ENCODE measurements at regions not wholly inside any gene's neighbourhood (a gene's known extent, or its start where the extent isn't known, plus 50 kb on each side); places are given as distances from the start of the nearest gene placed in this dataset.
A peak's percentile ranks its signal among the peaks of the same experiment; 100 is the strongest.

DNA sequence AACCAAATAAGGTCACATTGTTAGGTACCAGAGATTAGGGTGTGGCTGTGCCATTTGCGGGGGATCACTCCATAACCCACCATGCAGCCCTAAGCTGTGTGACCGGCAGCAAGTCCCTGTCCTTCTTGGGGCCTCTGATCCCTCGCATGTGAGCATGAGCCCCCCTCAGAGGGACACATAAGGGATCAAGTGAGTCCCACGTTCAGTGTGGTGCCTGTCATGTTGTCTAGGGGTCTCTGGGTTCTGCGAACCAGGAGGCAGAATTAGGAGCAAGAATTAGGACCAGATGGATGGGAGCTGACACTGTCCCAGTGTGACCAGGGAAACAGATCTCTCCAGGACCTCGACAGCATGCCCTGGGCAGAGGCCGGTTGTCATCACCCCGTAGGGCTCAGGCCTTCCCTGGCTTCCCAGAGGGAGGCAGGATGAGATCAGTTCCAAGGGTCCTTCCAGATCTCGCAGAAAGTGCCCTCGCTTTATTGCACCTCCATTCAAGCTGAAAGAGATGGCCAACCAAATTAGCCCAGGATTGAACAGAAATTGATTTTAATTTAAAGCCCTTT, 113.2 kb upstream of the OTOS start:
- H2AFZ ChIP-seq (ENCODE audit: insufficient read depth, low read length, poor library complexity), result no peak overlapping the region
- DNase-seq, result no peak
- no peak overlapping the region for H3K14ac ChIP-seq (ENCODE audit: low read length)
- H2BK12ac ChIP-seq (ENCODE audit: low read length), result peak overlapping the region; percentile 15
- H3K79me1 ChIP-seq (ENCODE audit: low read length), result peaks cover 52% of the 10 kb centered on the region
- no peak overlapping the region for H3K18ac ChIP-seq (ENCODE audit: low read length)
- H4K91ac ChIP-seq (ENCODE audit: low read depth, low read length), result peak overlapping the region; percentile 52
- no peaks in the 10 kb centered on the region for H3K27me3 ChIP-seq (ENCODE audit: insufficient read depth, low read length)
- no peaks in the 10 kb centered on the region for H3K36me3 ChIP-seq (ENCODE audit: control insufficient read depth in 1 of 2, insufficient read depth in 2 of 2, low read length in 2 of 2)
- H3K4me3 ChIP-seq (ENCODE audit: low read depth, low read length), result no peak overlapping the region
- H3K4ac ChIP-seq (ENCODE audit: low read depth, low read length), result no peak overlapping the region
- no peak overlapping the region for H3K27ac ChIP-seq (ENCODE audit: low read depth, low read length)
- no peak overlapping the region for H3K4me2 ChIP-seq (ENCODE audit: low read length)
- peaks cover 47 to 51% of the 10 kb centered on the region in 2 experiments for H3K4me1 ChIP-seq (ENCODE audit: control insufficient read depth in 1 of 2, insufficient read depth in 2 of 2, low read length in 2 of 2)
- H2BK5ac ChIP-seq (ENCODE audit: low read depth, low read length, poor library complexity), result no peak overlapping the region
- no peak overlapping the region for H3K9ac ChIP-seq (ENCODE audit: low read length)
- peaks cover 6% of the 10 kb centered on the region for H3K9me3 ChIP-seq (ENCODE audit: insufficient read depth, low read depth, low read length)
- H2BK120ac ChIP-seq (ENCODE audit: insufficient read depth, low read length, poor library complexity), result no peak overlapping the region
- peaks cover 4% of the 10 kb centered on the region for H3K79me2 ChIP-seq (ENCODE audit: control insufficient read depth, insufficient read depth, low read length, poor library complexity)
- H3K23ac ChIP-seq (ENCODE audit: low read length), result no peak overlapping the region
- no peak overlapping the region for H4K8ac ChIP-seq (ENCODE audit: low read depth, low read length)
- no CpG with 5 or more reads among the region's 10 CpGs for WGBS (ENCODE audit: extremely low coverage, insufficient coverage, insufficient read length)
- H4K12ac ChIP-seq (ENCODE audit: low read depth, low read length), result no peak overlapping the region
- H2AK5ac ChIP-seq (ENCODE audit: low read length), result no peak overlapping the region

DNA sequence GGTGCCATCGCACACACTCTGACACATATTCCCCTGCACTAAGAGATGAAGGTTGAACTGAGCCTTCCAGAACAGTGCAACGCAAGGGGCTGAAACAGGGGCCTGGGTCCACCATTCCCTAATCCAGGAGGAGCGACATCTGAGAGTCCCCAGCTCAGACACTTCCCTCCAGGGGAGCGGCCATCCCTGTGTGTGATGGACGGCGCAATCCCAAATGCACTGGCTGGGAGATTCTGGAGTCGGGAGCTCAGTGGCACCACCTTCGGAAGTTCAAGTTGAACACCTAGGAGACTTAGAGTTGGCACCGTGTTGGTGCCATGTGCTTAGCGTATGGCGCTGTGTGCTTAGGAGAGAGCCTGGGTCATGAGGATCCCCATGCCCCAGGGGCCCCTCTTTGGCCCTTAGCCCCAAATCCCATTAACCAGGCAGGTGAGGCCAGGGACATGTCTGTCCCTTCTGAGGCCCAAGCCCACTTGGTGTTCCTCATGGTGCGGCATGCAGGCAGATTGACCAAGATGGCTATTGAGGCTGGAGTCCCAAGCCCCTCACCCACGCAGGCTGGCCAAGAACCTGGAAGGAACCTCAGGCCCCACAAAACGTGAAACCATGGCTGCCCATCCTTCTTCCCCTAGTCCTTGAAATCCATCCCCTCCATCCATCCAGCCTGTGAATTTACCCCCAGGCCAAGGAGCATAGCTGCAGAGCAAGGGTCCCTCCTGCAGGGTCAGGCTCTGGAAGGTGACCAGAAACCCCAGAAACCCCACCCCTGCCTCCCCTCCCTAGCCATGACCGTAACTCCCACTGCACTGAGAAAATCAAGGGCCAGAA, 114.1 kb upstream of the OTOS start:
- H3K4me2 ChIP-seq (ENCODE audit: low read length), result peak overlapping the region; percentile 8
- peaks cover 6% of the 10 kb centered on the region for H3K9me3 ChIP-seq (ENCODE audit: insufficient read depth, low read depth, low read length)
- peak overlapping the region; percentile 47 for H3K14ac ChIP-seq (ENCODE audit: low read length)
- peak overlapping the region; percentile 84 for H4K91ac ChIP-seq (ENCODE audit: low read depth, low read length)
- peaks cover 38 to 44% of the 10 kb centered on the region in 2 experiments for H3K4me1 ChIP-seq (ENCODE audit: control insufficient read depth in 1 of 2, insufficient read depth in 2 of 2, low read length in 2 of 2)
- WGBS (ENCODE audit: extremely low coverage, insufficient coverage, insufficient read length), result no CpG with 5 or more reads among the region's 15 CpGs
- H3K79me2 ChIP-seq (ENCODE audit: control insufficient read depth, insufficient read depth, low read length, poor library complexity), result peaks cover 4% of the 10 kb centered on the region
- H3K27ac ChIP-seq (ENCODE audit: low read depth, low read length), result no peak overlapping the region
- peak overlapping the region; percentile 27 for H2BK12ac ChIP-seq (ENCODE audit: low read length)
- no peak overlapping the region for H4K12ac ChIP-seq (ENCODE audit: low read depth, low read length)
- H4K8ac ChIP-seq (ENCODE audit: low read depth, low read length), result no peak overlapping the region
- peak overlapping the region; percentile 28 for H2BK120ac ChIP-seq (ENCODE audit: insufficient read depth, low read length, poor library complexity)
- peak overlapping the region; percentile 9 for H2BK5ac ChIP-seq (ENCODE audit: low read depth, low read length, poor library complexity)
- no peak overlapping the region for H3K23ac ChIP-seq (ENCODE audit: low read length)
- H2AK5ac ChIP-seq (ENCODE audit: low read length), result peak overlapping the region; percentile 63
- peaks cover 48% of the 10 kb centered on the region for H3K79me1 ChIP-seq (ENCODE audit: low read length)
- H3K4me3 ChIP-seq (ENCODE audit: low read depth, low read length), result no peak overlapping the region
- H3K18ac ChIP-seq (ENCODE audit: low read length), result no peak overlapping the region
- H3K4ac ChIP-seq (ENCODE audit: low read depth, low read length), result peak overlapping the region; percentile 14
- H3K36me3 ChIP-seq (ENCODE audit: control insufficient read depth in 1 of 2, insufficient read depth in 2 of 2, low read length in 2 of 2), result no peaks in the 10 kb centered on the region
- no peak overlapping the region for H2AFZ ChIP-seq (ENCODE audit: insufficient read depth, low read length, poor library complexity)
- H3K9ac ChIP-seq (ENCODE audit: low read length), result no peak overlapping the region
- no peaks in the 10 kb centered on the region for H3K27me3 ChIP-seq (ENCODE audit: insufficient read depth, low read length)
- DNase-seq, result no peak

DNA sequence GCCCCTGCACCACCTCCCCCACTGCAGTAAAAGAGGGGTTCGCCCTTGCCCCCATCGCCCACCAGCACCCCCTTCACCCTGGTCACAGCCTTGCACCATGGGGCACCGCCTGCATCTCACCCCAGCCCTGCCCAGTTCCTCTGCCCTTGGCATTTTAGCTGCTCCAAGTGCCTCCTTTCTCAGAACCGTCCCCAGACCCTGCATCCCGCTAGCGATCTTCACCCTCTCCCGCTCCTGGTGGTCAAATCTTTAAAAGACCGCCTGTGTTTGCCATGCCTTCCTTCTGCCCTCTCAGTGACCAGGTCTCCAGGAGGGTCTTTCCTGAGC, 114.7 kb upstream of the OTOS start:
- peak overlapping the region; percentile 9 for H2BK120ac ChIP-seq (ENCODE audit: insufficient read depth, low read length, poor library complexity)
- H3K9ac ChIP-seq (ENCODE audit: low read length), result no peak overlapping the region
- H3K79me2 ChIP-seq (ENCODE audit: control insufficient read depth, insufficient read depth, low read length, poor library complexity), result peaks cover 4% of the 10 kb centered on the region
- peak overlapping the region; percentile 8 for H3K4me2 ChIP-seq (ENCODE audit: low read length)
- peak overlapping the region; percentile 49 for H2AK5ac ChIP-seq (ENCODE audit: low read length)
- H4K91ac ChIP-seq (ENCODE audit: low read depth, low read length), result peak overlapping the region; percentile 84
- no peaks in the 10 kb centered on the region for H3K36me3 ChIP-seq (ENCODE audit: control insufficient read depth in 1 of 2, insufficient read depth in 2 of 2, low read length in 2 of 2)
- no peak overlapping the region for H2AFZ ChIP-seq (ENCODE audit: insufficient read depth, low read length, poor library complexity)
- WGBS (ENCODE audit: extremely low coverage, insufficient coverage, insufficient read length), result no CpG with 5 or more reads among the region's 8 CpGs
- no peak overlapping the region for H4K8ac ChIP-seq (ENCODE audit: low read depth, low read length)
- H3K23ac ChIP-seq (ENCODE audit: low read length), result no peak overlapping the region
- H3K4me1 ChIP-seq (ENCODE audit: control insufficient read depth in 1 of 2, insufficient read depth in 2 of 2, low read length in 2 of 2), result peaks cover 32 to 38% of the 10 kb centered on the region in 2 experiments
- DNase-seq, result no peak
- peaks cover 11% of the 10 kb centered on the region for H3K9me3 ChIP-seq (ENCODE audit: insufficient read depth, low read depth, low read length)
- H2BK5ac ChIP-seq (ENCODE audit: low read depth, low read length, poor library complexity), result no peak overlapping the region
- H4K12ac ChIP-seq (ENCODE audit: low read depth, low read length), result no peak overlapping the region
- H3K27ac ChIP-seq (ENCODE audit: low read depth, low read length), result no peak overlapping the region
- peak overlapping the region; percentile 41 for H2BK12ac ChIP-seq (ENCODE audit: low read length)
- H3K4ac ChIP-seq (ENCODE audit: low read depth, low read length), result no peak overlapping the region
- peak overlapping the region; percentile 19 for H3K4me3 ChIP-seq (ENCODE audit: low read depth, low read length)
- H3K14ac ChIP-seq (ENCODE audit: low read length), result peak overlapping the region; percentile 47
- H3K27me3 ChIP-seq (ENCODE audit: insufficient read depth, low read length), result no peaks in the 10 kb centered on the region
- peaks cover 43% of the 10 kb centered on the region for H3K79me1 ChIP-seq (ENCODE audit: low read length)
- H3K18ac ChIP-seq (ENCODE audit: low read length), result no peak overlapping the region

DNA sequence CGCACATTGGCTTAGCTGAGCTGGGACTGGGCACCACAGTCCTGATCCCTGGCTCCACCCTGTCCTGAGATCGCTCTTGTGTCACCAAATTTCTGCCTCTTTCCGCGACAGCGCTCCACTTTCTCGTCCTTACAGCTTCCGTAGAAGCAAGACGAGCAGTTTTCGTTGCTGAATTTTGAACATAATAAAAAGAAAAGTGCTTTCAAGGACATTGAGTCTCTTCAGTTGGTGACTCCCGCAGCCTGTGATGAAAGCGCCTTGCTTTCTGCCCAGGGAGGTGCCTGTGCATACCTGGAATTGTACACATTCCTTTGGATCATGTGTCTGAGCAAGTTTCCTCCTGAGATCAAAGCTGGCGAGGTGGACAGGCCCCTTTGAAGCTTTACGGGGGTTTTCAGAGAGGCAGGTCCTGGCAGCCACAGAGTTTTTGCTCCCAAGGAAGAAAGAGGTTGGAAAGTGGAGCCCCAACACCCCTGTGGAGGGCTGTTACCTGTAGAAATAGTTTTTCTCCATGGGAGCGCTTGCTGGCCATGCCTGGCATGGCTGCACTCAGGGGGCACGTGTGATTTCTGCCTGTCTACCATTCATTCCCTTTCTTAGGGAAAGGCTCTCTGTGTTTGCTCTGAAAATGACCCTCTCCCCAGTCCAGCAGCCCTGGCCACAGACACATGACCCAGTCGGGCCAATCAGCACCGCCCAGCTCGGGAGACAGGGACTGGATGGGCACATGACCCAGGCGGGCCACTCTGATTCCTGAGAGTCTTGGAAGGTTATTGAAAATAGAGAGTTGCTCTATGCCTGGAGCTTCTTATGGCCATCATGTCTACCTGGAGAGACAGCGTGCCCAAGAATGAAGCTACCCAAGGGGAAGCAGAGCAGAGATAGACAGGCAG, 115.6 kb upstream of the OTOS start:
- H3K36me3 ChIP-seq (ENCODE audit: control insufficient read depth in 1 of 2, insufficient read depth in 2 of 2, low read length in 2 of 2), result no peaks in the 10 kb centered on the region
- H2BK5ac ChIP-seq (ENCODE audit: low read depth, low read length, poor library complexity), result peak overlapping the region; percentile 74
- peaks cover 4% of the 10 kb centered on the region for H3K79me2 ChIP-seq (ENCODE audit: control insufficient read depth, insufficient read depth, low read length, poor library complexity)
- H3K14ac ChIP-seq (ENCODE audit: low read length), result peak overlapping the region; percentile 74
- H3K79me1 ChIP-seq (ENCODE audit: low read length), result peaks cover 35% of the 10 kb centered on the region
- peak overlapping the region; percentile 83 for H3K27ac ChIP-seq (ENCODE audit: low read depth, low read length)
- peak overlapping the region; percentile 49 for H3K4ac ChIP-seq (ENCODE audit: low read depth, low read length)
- peaks cover 23 to 29% of the 10 kb centered on the region in 2 experiments for H3K4me1 ChIP-seq (ENCODE audit: control insufficient read depth in 1 of 2, insufficient read depth in 2 of 2, low read length in 2 of 2)
- peak overlapping the region; percentile 52 for H3K4me2 ChIP-seq (ENCODE audit: low read length)
- H3K18ac ChIP-seq (ENCODE audit: low read length), result peak overlapping the region; percentile 79
- no CpG with 5 or more reads among the region's 20 CpGs for WGBS (ENCODE audit: extremely low coverage, insufficient coverage, insufficient read length)
- H3K27me3 ChIP-seq (ENCODE audit: insufficient read depth, low read length), result no peaks in the 10 kb centered on the region
- H2BK12ac ChIP-seq (ENCODE audit: low read length), result peak overlapping the region; percentile 84
- H3K9ac ChIP-seq (ENCODE audit: low read length), result no peak overlapping the region
- peak overlapping the region; percentile 70 for H2AK5ac ChIP-seq (ENCODE audit: low read length)
- peak overlapping the region; percentile 17 for H2AFZ ChIP-seq (ENCODE audit: insufficient read depth, low read length, poor library complexity)
- H4K91ac ChIP-seq (ENCODE audit: low read depth, low read length), result peak overlapping the region; percentile 84
- H3K23ac ChIP-seq (ENCODE audit: low read length), result no peak overlapping the region
- H3K9me3 ChIP-seq (ENCODE audit: insufficient read depth, low read depth, low read length), result peaks cover 11% of the 10 kb centered on the region
- peak overlapping the region; percentile 91 for H2BK120ac ChIP-seq (ENCODE audit: insufficient read depth, low read length, poor library complexity)
- H3K4me3 ChIP-seq (ENCODE audit: low read depth, low read length), result no peak overlapping the region
- DNase-seq, result peak; percentile 80 to 90
- peak overlapping the region; percentile 74 for H4K8ac ChIP-seq (ENCODE audit: low read depth, low read length)
- H4K12ac ChIP-seq (ENCODE audit: low read depth, low read length), result peak overlapping the region; percentile 60
